A549 (cell line): ENCODE measurements at regions not wholly inside any gene's neighbourhood (a gene's known extent, or its start where the extent isn't known, plus 50 kb on each side); places are given as distances from the start of the nearest gene placed in this dataset.

Experiments used
- ATAC-seq, 2 experiments: fragments of 200-7000 bp in 1 of 2; fragments of >200 bp in 1 of 2; cut with Nextera tagmentation in 1 of 2; cut with Tn5 transposase in 1 of 2; 3 replicates each; pipeline versions ENCODE4 v1.8.0 to v1.9.1; 2018 to 2020; ENCODE audit warnings: mild to moderate bottlenecking in 1 of 2, moderate library complexity in 1 of 2
- CTCF ChIA-PET: fragments of 300-600 bp; sonication (Branson Sonifier 250); formaldehyde crosslinking; extraction: SDS; loops from one replicate; lab custom pipeline; 2021; ENCODE audit warnings: antibody characterized with exemption, inconsistent platforms; lab: Yijun Ruan, JAX
- POLR2A ChIA-PET: fragments of 350-600 bp; formaldehyde crosslinking; extraction: SDS; loops from one replicate; lab custom pipeline; 2021; ENCODE audit warnings: antibody characterized with exemption, inconsistent platforms; lab: Yijun Ruan, JAX
- DNase-seq, 2 experiments: peaks; one replicate each; pipeline versions ENCODE4 v3.0.0 to v3.0.0-alpha.2; 2011 to 2016; ENCODE audit warnings: low read depth in 1 of 2, low spot score in 1 of 2
- FAIRE-seq: peaks from 2 replicates; lab custom pipeline; 2011; peaks lifted over from hg19 to GRCh38; lab: Jason Lieb, UNC
- H3K27ac ChIP-seq, 2 experiments: fragments of >200 bp; sonication (Bioruptor Twin); formaldehyde crosslinking; 3 replicates each; pipeline ENCODE4 v1.5.1; 2016 to 2017
- H3K4me1 ChIP-seq: fragments of >200 bp; sonication (Bioruptor Twin); formaldehyde crosslinking; 3 replicates; pipeline ENCODE4 v1.6.1; 2016
- H3K4me2 ChIP-seq: fragments of >200 bp; sonication (Bioruptor Twin); formaldehyde crosslinking; 3 replicates; pipeline ENCODE4 v1.6.1; 2016
- H3K4me3 ChIP-seq: fragments of >200 bp; sonication (Bioruptor Twin); formaldehyde crosslinking; 3 replicates; pipeline ENCODE4 v1.5.1; 2016
- H3K9me3 ChIP-seq: fragments of >200 bp; sonication (Bioruptor Twin); formaldehyde crosslinking; 3 replicates; pipeline ENCODE4 v1.6.1; 2016
- BHLHE40 ChIP-seq: IDR thresholded peaks from 2 replicates; pipeline ENCODE4 v1.6.1; 2012; ENCODE audit warnings: low read depth, low read length, inconsistent platforms
- EP300 ChIP-seq, 2 experiments: fragments of >200 bp; sonication (Bioruptor Twin); formaldehyde crosslinking; IDR thresholded peaks; 2 replicates in 1 of 2; 3 replicates in 1 of 2; pipeline ENCODE4 v1.6.1; 2016 to 2017
- FOSL2 ChIP-seq, 2 experiments: fragments of 450-650 bp in 1 of 2; fragments of >200 bp in 1 of 2; sonication (Bioruptor Twin) in 1 of 2; formaldehyde crosslinking; IDR thresholded peaks; 2 replicates each; pipeline versions ENCODE4 v1.5.0 to v1.6.1; 2016 to 2020; ENCODE audit warnings: mild to moderate bottlenecking in 1 of 2, moderate library complexity in 1 of 2
- GATA3 ChIP-seq: IDR thresholded peaks from 2 replicates; pipeline ENCODE4 v1.6.1; 2012; ENCODE audit warnings: borderline replicate concordance
- HDAC2 ChIP-seq: fragments of 200-600 bp; sonication (generic); IDR thresholded peaks from 2 replicates; pipeline ENCODE4 v1.6.1; 2016
- HEYL ChIP-seq: fragments of 250-450 bp; sonication (Bioruptor Pico); IDR thresholded peaks from 2 replicates; pipeline ENCODE4 v1.8.0; 2021; ENCODE audit warnings: mild to moderate bottlenecking, moderate library complexity
- HOXB5 ChIP-seq: fragments of 250-450 bp; sonication (Bioruptor Pico); IDR thresholded peaks from 2 replicates; pipeline ENCODE4 v1.5.0; 2020; ENCODE audit warnings: mild to moderate bottlenecking, moderate library complexity
- JUNB ChIP-seq: fragments of >200 bp; sonication (Bioruptor Twin); formaldehyde crosslinking; IDR thresholded peaks from 2 replicates; pipeline ENCODE4 v1.6.1; 2016
- KDM1A ChIP-seq: fragments of 200-600 bp; sonication (generic); IDR thresholded peaks from 2 replicates; pipeline ENCODE4 v1.6.1; 2016; ENCODE audit warnings: low read depth, mild to moderate bottlenecking
- NFE2L2 ChIP-seq: fragments of 150-350 bp; conservative IDR thresholded peaks from 2 replicates; pipeline ENCODE4 v1.6.1; 2014; ENCODE audit warnings: low read length
- NR3C1 ChIP-seq: fragments of >200 bp; sonication (Bioruptor Twin); formaldehyde crosslinking; IDR thresholded peaks from 3 replicates; pipeline ENCODE4 v1.6.1; 2017
- POLR2A ChIP-seq: IDR thresholded peaks from 2 replicates; pipeline ENCODE4 v1.6.1; 2012; ENCODE audit warnings: mild to moderate bottlenecking, low read length
- POLR2AphosphoS2 ChIP-seq: conservative IDR thresholded peaks from 2 replicates; pipeline ENCODE4 v1.6.1; 2012; ENCODE audit warnings: low read length, improper control_type of control experiment, inconsistent platforms
- RAD21 ChIP-seq, 2 experiments: fragments of >200 bp in 1 of 2; sonication (Bioruptor Twin) in 1 of 2; formaldehyde crosslinking in 1 of 2; IDR thresholded peaks in 1 of 2; conservative IDR thresholded peaks in 1 of 2; 2 replicates in 1 of 2; 3 replicates in 1 of 2; pipeline ENCODE4 v1.6.1; 2012 to 2018; ENCODE audit warnings: inconsistent platforms in 1 of 2
- RCOR1 ChIP-seq: fragments of 150-350 bp; IDR thresholded peaks from 2 replicates; pipeline ENCODE4 v1.6.1; 2014; ENCODE audit warnings: antibody characterized with exemption, low read length, low read depth
- RFX5 ChIP-seq: fragments of 450-650 bp; IDR thresholded peaks from 2 replicates; pipeline ENCODE4 v1.7.1; 2014; ENCODE audit warnings: antibody characterized with exemption, mild to moderate bottlenecking, moderate library complexity
- RNF2 ChIP-seq: fragments of 200-600 bp; sonication (generic); IDR thresholded peaks from 2 replicates; pipeline ENCODE4 v1.6.1; 2016; ENCODE audit warnings: low read depth, mild to moderate bottlenecking, antibody characterized with exemption, moderate library complexity, borderline replicate concordance
- TP53 ChIP-seq: fragments of 250-450 bp; sonication (Bioruptor Pico); IDR thresholded peaks from 2 replicates; pipeline ENCODE4 v1.5.0; 2021; ENCODE audit warnings: mild to moderate bottlenecking, moderate library complexity
- ZSCAN20 ChIP-seq: fragments of 250-450 bp; sonication (Bioruptor Pico); IDR thresholded peaks from 2 replicates; pipeline ENCODE4 v1.8.0; 2022; ENCODE audit warnings: mild to moderate bottlenecking, moderate library complexity
- WGBS: methylation state at CpG from one replicate; pipeline ENCODE4 v1.1.6; 2017; ENCODE audit errors: missing lambda C conversion rate; 5-methylcytosine and 5-hydroxymethylcytosine counted together
- TF ChIP-seq, protein P1 (sequence below): IDR thresholded peaks from 2 replicates; pipeline ENCODE4 v1.6.1; 2012; ENCODE audit warnings: low read depth, borderline replicate concordance
- TF ChIP-seq, protein P2 (sequence below): fragments of >200 bp; sonication (Bioruptor Twin); formaldehyde crosslinking; IDR thresholded peaks from 2 replicates; pipeline ENCODE4 v1.6.1; 2016
- TF ChIP-seq, protein P3 (sequence below): IDR thresholded peaks from 2 replicates; pipeline ENCODE4 v1.6.1; 2012
- TF ChIP-seq, protein P4 (sequence below): fragments of >200 bp; sonication (Bioruptor Twin); formaldehyde crosslinking; IDR thresholded peaks from 3 replicates; pipeline ENCODE4 v1.5.1; 2016

DNA sequence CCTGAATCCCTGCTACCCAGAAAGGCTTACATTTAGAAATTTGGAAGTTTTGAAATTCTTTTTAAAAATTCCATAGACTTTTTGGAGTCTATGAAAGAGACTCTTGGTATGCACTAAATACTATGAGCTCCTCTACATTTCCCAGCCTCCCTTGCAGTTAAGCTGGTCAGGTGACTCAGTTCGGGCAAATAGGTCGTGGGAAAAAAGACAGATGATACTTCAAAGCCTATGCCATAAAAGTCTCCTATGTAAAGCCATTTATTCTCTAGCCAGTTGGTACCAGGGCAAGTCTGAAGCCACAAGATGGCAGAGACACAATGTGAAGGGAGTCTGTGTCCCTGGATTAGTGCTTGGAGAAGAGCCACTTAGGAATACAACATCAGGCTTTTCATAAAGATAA is 101.8 kb downstream of the BOD1 start:
- 15% methylated on average over 2 of the region's 2 CpGs for WGBS
- ATAC-seq (no peak), DNase-seq (no peak), FAIRE-seq (no peak)
- no peaks in the 10 kb centered on the region for H3K9me3 ChIP-seq
- TF ChIP-seq BHLHE40 (no peak), RAD21 (conservative IDR thresholded peaks at IDR 0.05 in 1 of 2, IDR thresholded peaks at IDR 0.05 in 1 of 2) (no peak), RNF2 (no peak), TP53 (CRISPR knock-in tag) (no peak), ZSCAN20 (CRISPR knock-in tag) (no peak), EP300 (IDR thresholded peaks at IDR 0.05) (no peak), GATA3 (no peak), NR3C1 (no peak), FOSL2 (IDR thresholded peaks at IDR 0.05) (no peak), FOSL2 (CRISPR knock-in tag; IDR thresholded peaks at IDR 0.05) (no peak)
- H3K4me2 ChIP-seq: no peak overlapping the region
- POLR2A ChIA-PET: no interaction called here
- H3K4me1 ChIP-seq: no peaks in the 10 kb centered on the region; the same call in 2 of the 3 replicates
- no peak overlapping the region for H3K27ac ChIP-seq
- H3K4me3 ChIP-seq: no peak overlapping the region
- CTCF ChIA-PET: interaction anchor here (1.2 to 1.6 kb wide), 2 partner anchors 58 to 59 kb away, joined by 3 to 4 read pairs; no protein-coding TSS in a partner anchor

DNA sequence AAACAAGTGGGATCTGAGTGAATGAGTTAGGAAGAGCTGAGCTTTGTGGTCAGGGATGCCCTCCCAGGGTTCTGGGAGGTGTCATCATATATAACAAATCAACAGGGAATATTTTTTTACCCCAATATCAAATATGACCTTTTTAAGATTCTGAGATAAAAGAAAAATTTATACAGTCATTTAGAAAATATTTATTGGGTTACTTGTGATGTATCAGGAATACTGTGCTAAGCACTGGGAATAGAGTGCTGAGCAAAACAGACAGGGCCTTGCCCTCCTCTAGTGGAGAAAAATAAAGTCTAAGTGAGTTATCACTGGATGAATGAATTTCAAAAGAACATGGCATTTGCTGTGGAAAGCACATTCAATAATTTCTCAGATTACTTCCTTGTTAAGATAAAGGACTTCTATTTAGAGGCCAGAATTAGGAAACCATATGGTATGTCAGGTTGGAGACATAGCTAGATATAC is 102.9 kb downstream of the BOD1 start:
- TF ChIP-seq HEYL (CRISPR knock-in tag): no peak
- TF ChIP-seq RCOR1: no peak
- no peak for TF ChIP-seq KDM1A
- no peak for TF ChIP-seq RFX5
- TF ChIP-seq JUNB: no peak
- no peak for TF ChIP-seq POLR2AphosphoS2
- TF ChIP-seq NFE2L2: no peak
- TF ChIP-seq HOXB5: no peak
- TF ChIP-seq, all 56 proteins: peak for 0
- Histone ChIP-seq H3K9me3 (no peaks in the 10 kb centered on the region), H3K4me2 (no peak overlapping the region), H3K4me1 (no peaks in the 10 kb centered on the region; the same call in 2 of the 3 replicates), H3K4me3 (no peak overlapping the region), H3K27ac (no peak overlapping the region)
- no peak for FAIRE-seq
- ATAC-seq: 0 out of 6 replicates have a peak, but pooled peaks have one; percentile 33 to 54
- DNase-seq: peak in 1 of 2 experiments; percentile 9
- ChIA-PET CTCF (interaction anchor here (1.2 to 1.6 kb wide), 4 partner anchors 12 to 70 kb away, joined by 3 to 5 read pairs (median 4); no protein-coding TSS in a partner anchor), POLR2A (no interaction called here)

DNA sequence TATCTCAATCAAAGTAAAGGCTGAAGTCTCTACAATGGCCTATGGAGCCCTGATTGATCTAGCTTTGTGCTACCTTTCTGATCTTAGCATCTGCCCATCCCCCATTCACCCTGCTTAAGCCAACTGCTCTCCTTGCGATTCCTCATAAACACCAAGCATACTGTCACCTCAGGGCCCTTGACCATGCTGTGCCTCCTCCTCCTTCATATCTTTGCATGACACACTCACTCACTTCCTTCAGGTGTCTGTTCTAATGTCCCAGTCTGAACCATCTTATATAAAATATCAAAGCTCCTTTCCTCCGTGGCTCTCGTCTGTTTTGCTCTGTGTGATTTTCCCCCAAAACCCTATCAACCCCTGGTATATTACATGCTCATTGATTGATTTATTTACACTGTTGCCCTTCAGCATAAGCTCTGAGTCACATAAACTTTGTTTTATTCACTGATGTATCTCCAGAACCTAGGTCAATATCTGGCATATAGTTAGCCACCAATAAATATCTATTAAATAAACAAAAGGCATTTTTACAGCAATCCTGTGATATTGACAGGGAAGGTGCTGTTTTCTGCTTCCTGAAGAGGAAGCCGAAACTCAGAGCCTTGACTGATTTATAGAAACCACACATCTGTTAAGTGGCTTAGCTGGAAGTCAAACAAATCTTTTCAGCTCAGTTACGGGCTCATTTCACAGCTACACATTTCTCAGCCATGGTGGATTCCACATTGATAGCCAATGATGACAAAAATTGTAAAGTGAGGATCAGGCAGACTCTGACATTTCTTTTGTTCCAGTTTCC is 103.6 kb downstream of the BOD1 start:
- Histone ChIP-seq H3K4me1 (no peaks in the 10 kb centered on the region; the same call in 2 of the 3 replicates), H3K9me3 (no peaks in the 10 kb centered on the region), H3K27ac (peak overlapping the region in 1 of 2 experiments; percentile 4; a peak in 1 of 6 replicates), H3K4me3 (no peak overlapping the region), H3K4me2 (no peak overlapping the region)
- no peak for DNase-seq
- TF ChIP-seq, protein P1, sequence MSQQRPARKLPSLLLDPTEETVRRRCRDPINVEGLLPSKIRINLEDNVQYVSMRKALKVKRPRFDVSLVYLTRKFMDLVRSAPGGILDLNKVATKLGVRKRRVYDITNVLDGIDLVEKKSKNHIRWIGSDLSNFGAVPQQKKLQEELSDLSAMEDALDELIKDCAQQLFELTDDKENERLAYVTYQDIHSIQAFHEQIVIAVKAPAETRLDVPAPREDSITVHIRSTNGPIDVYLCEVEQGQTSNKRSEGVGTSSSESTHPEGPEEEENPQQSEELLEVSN: no peak
- TF ChIP-seq POLR2A: no peak
- TF ChIP-seq HDAC2: no peak
- TF ChIP-seq, protein P2, sequence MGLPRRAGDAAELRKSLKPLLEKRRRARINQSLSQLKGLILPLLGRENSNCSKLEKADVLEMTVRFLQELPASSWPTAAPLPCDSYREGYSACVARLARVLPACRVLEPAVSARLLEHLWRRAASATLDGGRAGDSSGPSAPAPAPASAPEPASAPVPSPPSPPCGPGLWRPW: no peak
- TF ChIP-seq TP53 (CRISPR knock-in tag): no peak
- TF ChIP-seq, protein P3, sequence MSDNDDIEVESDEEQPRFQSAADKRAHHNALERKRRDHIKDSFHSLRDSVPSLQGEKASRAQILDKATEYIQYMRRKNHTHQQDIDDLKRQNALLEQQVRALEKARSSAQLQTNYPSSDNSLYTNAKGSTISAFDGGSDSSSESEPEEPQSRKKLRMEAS: no peak
- TF ChIP-seq RCOR1: no peak
- TF ChIP-seq, protein P4, sequence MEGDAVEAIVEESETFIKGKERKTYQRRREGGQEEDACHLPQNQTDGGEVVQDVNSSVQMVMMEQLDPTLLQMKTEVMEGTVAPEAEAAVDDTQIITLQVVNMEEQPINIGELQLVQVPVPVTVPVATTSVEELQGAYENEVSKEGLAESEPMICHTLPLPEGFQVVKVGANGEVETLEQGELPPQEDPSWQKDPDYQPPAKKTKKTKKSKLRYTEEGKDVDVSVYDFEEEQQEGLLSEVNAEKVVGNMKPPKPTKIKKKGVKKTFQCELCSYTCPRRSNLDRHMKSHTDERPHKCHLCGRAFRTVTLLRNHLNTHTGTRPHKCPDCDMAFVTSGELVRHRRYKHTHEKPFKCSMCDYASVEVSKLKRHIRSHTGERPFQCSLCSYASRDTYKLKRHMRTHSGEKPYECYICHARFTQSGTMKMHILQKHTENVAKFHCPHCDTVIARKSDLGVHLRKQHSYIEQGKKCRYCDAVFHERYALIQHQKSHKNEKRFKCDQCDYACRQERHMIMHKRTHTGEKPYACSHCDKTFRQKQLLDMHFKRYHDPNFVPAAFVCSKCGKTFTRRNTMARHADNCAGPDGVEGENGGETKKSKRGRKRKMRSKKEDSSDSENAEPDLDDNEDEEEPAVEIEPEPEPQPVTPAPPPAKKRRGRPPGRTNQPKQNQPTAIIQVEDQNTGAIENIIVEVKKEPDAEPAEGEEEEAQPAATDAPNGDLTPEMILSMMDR: no peak
- no peak for FAIRE-seq
- no peak for ATAC-seq
- CTCF ChIA-PET: interaction anchor here (1.2 to 1.6 kb wide), 5 partner anchors 13 to 71 kb away, joined by 3 to 5 read pairs (median 4); no protein-coding TSS in a partner anchor
- WGBS: 77% methylated on average over 5 of the region's 5 CpGs
- POLR2A ChIA-PET: no interaction called here
